Fibroblast of lung (primary cell): ENCODE measurements at regions not wholly inside any gene's neighbourhood (a gene's known extent, or its start where the extent isn't known, plus 50 kb on each side); places are given as distances from the start of the nearest gene placed in this dataset.

Source experiments
- DNase-seq, 2 donors: peaks; one replicate each; pipeline versions ENCODE4 v3.0.0 to v3.0.0-alpha.2; 2010; ENCODE audit warnings: low read depth in 2 of 2
- H2AFZ ChIP-seq: 2 replicates; pipeline ENCODE4 v1.5.1; 2012; ENCODE audit warnings: low read length, control low read depth, inconsistent platforms
- H3K27ac ChIP-seq: 2 replicates; pipeline ENCODE4 v1.5.1; 2011; ENCODE audit warnings: low read length, control low read depth; ENCODE audit not compliant: insufficient read depth
- H3K27me3 ChIP-seq: 2 replicates; pipeline ENCODE4 v1.5.1; 2011; ENCODE audit warnings: mild to moderate bottlenecking, low read length; ENCODE audit not compliant: control insufficient read depth, insufficient read depth
- H3K36me3 ChIP-seq: 2 replicates; pipeline ENCODE4 v1.5.1; 2011; ENCODE audit warnings: low read length; ENCODE audit not compliant: control insufficient read depth, insufficient read depth
- H3K4me1 ChIP-seq: 2 replicates; pipeline ENCODE4 v1.5.1; 2011; ENCODE audit warnings: low read length; ENCODE audit not compliant: control insufficient read depth, insufficient read depth; ENCODE audit errors: extremely low read depth
- H3K4me2 ChIP-seq: 2 replicates; pipeline ENCODE4 v1.5.1; 2011; ENCODE audit warnings: low read length, control low read depth; ENCODE audit not compliant: insufficient read depth; ENCODE audit errors: extremely low read depth
- H3K4me3 ChIP-seq, 4 experiments: fragments of 200-600 bp in 1 of 4; sonication (generic) in 1 of 4; replicated peaks in 1 of 4; 2 replicates each; pipeline ENCODE4 v1.5.1; 2011 to 2016; ENCODE audit warnings: low read length in 4 of 4, low read depth in 3 of 4, mild to moderate bottlenecking in 3 of 4, control low read depth in 2 of 4, inconsistent platforms in 1 of 4, mixed read lengths in 1 of 4; ENCODE audit not compliant: insufficient read depth in 1 of 4; ENCODE audit errors: control extremely low read depth in 1 of 4
- H3K79me2 ChIP-seq: 2 replicates; pipeline ENCODE4 v1.5.1; 2012; ENCODE audit warnings: mild to moderate bottlenecking, low read length, inconsistent platforms; ENCODE audit not compliant: control insufficient read depth, insufficient read depth
- H3K9ac ChIP-seq: 2 replicates; pipeline ENCODE4 v1.5.1; 2011; ENCODE audit warnings: mild to moderate bottlenecking, low read length, control low read depth; ENCODE audit not compliant: insufficient read depth
- H3K9me3 ChIP-seq: 2 replicates; pipeline ENCODE4 v1.5.1; 2012; ENCODE audit warnings: low read depth, low read length; ENCODE audit not compliant: control insufficient read depth, insufficient read depth
- H4K20me1 ChIP-seq: 2 replicates; pipeline ENCODE4 v1.5.1; 2011; ENCODE audit warnings: low read length; ENCODE audit not compliant: control insufficient read depth, insufficient read depth; ENCODE audit errors: extremely low read depth
- EZH2 ChIP-seq: IDR thresholded peaks from 2 replicates; pipeline ENCODE4 v1.5.1; 2012; ENCODE audit warnings: low read length, control low read depth, mild to moderate bottlenecking; ENCODE audit errors: missing control alignments
- TF ChIP-seq, protein P1 (sequence below), 2 donors: IDR thresholded peaks in 1 of 2; conservative IDR thresholded peaks in 1 of 2; 1 replicate in 1 of 2; 2 replicates in 1 of 2; pipeline ENCODE4 v1.5.1; 2011 to 2012; ENCODE audit warnings: low read length in 2 of 2, control low read depth in 1 of 2, inconsistent platforms in 1 of 2, low read depth in 1 of 2, mild to moderate bottlenecking in 1 of 2

DNA sequence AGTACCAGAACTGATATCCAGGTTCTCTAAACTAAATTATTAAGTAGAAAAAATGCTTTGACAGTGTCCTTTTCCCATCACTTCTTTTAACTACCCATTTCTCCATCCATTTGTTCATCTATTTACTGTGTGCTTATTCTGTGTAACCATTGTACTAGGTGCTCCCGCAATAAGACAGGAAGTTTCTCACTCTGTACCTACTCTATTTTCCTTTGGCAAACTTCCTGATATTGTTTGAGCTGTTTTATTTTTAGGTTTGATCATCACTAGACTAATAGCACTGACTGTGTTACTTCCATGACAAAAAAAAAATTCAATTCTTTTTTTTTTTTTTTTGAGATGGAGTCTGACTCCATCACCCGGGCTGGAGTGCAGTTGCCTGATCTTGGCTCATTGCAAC lies 102.5 kb upstream of the CASK start:
- Histone ChIP-seq H3K36me3 (no peaks in the 10 kb centered on the region), H3K27ac (no peak overlapping the region), H3K4me3 (no peak overlapping the region), H3K4me2 (no peak overlapping the region), H3K27me3 (no peaks in the 10 kb centered on the region), H3K79me2 (no peaks in the 10 kb centered on the region), H4K20me1 (no peaks in the 10 kb centered on the region), H3K9me3 (no peaks in the 10 kb centered on the region), H3K4me1 (no peaks in the 10 kb centered on the region), H2AFZ (no peak overlapping the region), H3K9ac (no peak overlapping the region)
- no peak for DNase-seq
- no peak for TF ChIP-seq EZH2
- TF ChIP-seq, protein P1, sequence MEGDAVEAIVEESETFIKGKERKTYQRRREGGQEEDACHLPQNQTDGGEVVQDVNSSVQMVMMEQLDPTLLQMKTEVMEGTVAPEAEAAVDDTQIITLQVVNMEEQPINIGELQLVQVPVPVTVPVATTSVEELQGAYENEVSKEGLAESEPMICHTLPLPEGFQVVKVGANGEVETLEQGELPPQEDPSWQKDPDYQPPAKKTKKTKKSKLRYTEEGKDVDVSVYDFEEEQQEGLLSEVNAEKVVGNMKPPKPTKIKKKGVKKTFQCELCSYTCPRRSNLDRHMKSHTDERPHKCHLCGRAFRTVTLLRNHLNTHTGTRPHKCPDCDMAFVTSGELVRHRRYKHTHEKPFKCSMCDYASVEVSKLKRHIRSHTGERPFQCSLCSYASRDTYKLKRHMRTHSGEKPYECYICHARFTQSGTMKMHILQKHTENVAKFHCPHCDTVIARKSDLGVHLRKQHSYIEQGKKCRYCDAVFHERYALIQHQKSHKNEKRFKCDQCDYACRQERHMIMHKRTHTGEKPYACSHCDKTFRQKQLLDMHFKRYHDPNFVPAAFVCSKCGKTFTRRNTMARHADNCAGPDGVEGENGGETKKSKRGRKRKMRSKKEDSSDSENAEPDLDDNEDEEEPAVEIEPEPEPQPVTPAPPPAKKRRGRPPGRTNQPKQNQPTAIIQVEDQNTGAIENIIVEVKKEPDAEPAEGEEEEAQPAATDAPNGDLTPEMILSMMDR (conservative IDR thresholded peaks at IDR 0.05 in 1 of 2, IDR thresholded peaks at IDR 0.05 in 1 of 2; ENCODE audit: low read depth in 1 of 2, low read length in 2 of 2) = no peak

DNA sequence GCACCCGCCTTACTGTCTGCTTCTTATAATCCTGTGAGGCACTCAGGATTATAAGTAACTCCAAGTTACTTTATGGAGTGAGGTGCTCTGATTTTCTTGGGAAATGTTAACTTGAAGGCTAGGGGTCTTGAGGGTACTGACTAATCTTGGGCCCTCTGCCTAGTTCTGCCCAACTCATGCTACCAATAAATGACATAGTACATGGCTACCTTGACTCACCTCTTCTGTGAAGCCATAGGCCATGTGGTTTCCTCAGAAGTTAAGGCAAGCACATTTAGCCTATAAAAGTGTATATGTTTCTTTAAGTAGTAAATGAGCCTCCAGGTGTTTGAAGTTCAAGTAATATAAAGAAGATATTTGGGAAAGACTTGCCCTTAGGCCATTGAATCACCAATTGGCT lies 99.8 kb upstream of the CASK start:
- no peaks in the 10 kb centered on the region for H3K79me2 ChIP-seq
- no peak overlapping the region for H2AFZ ChIP-seq
- no peaks in the 10 kb centered on the region for H3K4me1 ChIP-seq
- no peaks in the 10 kb centered on the region for H3K36me3 ChIP-seq
- no peaks in the 10 kb centered on the region for H4K20me1 ChIP-seq
- no peak for TF ChIP-seq EZH2
- no peaks in the 10 kb centered on the region for H3K27me3 ChIP-seq
- no peak overlapping the region for H3K9ac ChIP-seq
- no peaks in the 10 kb centered on the region for H3K9me3 ChIP-seq
- H3K4me3 ChIP-seq = no peak overlapping the region
- DNase-seq = no peak
- no peak overlapping the region for H3K27ac ChIP-seq
- H3K4me2 ChIP-seq = no peak overlapping the region

DNA sequence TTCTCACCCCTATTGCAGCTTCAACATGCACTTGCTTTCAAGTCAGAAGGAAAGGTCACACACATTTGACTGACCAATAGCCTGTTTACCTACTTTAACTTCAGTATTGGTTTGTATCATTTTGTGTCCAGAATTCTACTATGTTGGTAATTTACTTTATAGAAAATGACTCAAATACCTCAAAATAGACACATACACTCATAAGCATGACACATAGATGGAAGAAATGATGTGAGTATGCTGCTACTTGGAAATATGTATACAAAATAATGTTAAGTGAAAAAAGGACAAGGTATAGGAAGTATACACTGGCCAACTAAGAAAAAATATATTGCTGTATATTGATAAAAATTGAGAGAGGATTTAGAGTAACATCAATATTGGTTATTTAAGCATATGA lies 98.8 kb upstream of the CASK start:
- H3K27ac ChIP-seq = no peak overlapping the region
- H3K36me3 ChIP-seq = no peaks in the 10 kb centered on the region
- no peaks in the 10 kb centered on the region for H3K4me1 ChIP-seq
- H3K9ac ChIP-seq = no peak overlapping the region
- no peak overlapping the region for H3K4me3 ChIP-seq
- no peaks in the 10 kb centered on the region for H4K20me1 ChIP-seq
- no peak overlapping the region for H3K4me2 ChIP-seq
- H3K79me2 ChIP-seq = no peaks in the 10 kb centered on the region
- no peak for TF ChIP-seq EZH2
- TF ChIP-seq, protein P1 (conservative IDR thresholded peaks at IDR 0.05 in 1 of 2, IDR thresholded peaks at IDR 0.05 in 1 of 2; ENCODE audit: low read depth in 1 of 2, low read length in 2 of 2) = no peak
- no peaks in the 10 kb centered on the region for H3K9me3 ChIP-seq
- H2AFZ ChIP-seq = no peak overlapping the region
- no peaks in the 10 kb centered on the region for H3K27me3 ChIP-seq
- DNase-seq = no peak
